C4-2B (cell line): ENCODE measurements at regions not wholly inside any gene's neighbourhood (a gene's known extent, or its start where the extent isn't known, plus 50 kb on each side); places are given as distances from the start of the nearest gene placed in this dataset.

Experiments used
- CTCF ChIP-seq: fragments of 450-650 bp; conservative IDR thresholded peaks from 2 replicates; pipeline ENCODE4 v1.5.1; 2017; ENCODE audit warnings: mild to moderate bottlenecking
- ZFX ChIP-seq: fragments of 450-650 bp; IDR thresholded peaks from 2 replicates; pipeline ENCODE4 v1.6.1; 2017

GRCh38 chr2:181764095-181764963 lies 84.0 kb upstream of the NEUROD1 start:
- TF ChIP-seq CTCF (no peak), ZFX (no peak)
